ENCODE measurements at regions not wholly inside any gene's neighbourhood (a gene's known extent, or its start where the extent isn't known, plus 50 kb on each side); places are given as distances from the start of the nearest gene placed in this dataset.
A peak's percentile ranks its signal among the peaks of the same experiment; 100 is the strongest.

DNA sequence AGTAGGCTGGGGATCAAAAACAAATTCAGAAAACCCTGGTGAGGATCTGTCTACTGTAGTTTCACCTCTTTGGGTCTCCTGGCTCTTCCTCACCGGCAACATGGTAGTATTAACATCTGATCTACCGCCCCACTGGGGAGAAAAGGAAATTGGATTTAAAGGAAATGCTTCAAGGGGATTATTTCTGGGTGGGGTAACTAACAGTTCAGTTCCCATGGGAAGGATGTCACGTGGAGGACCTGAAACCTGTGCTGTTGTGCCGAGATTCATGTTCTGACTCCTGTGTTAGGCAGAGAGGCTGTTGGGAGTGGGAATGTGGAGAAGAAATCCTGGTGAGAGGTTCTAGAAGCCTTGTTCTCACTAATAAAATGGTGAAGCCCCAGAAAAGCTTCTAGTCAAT is 254.4 kb downstream of the BCOR start:
- no peak for DNase-seq

DNA sequence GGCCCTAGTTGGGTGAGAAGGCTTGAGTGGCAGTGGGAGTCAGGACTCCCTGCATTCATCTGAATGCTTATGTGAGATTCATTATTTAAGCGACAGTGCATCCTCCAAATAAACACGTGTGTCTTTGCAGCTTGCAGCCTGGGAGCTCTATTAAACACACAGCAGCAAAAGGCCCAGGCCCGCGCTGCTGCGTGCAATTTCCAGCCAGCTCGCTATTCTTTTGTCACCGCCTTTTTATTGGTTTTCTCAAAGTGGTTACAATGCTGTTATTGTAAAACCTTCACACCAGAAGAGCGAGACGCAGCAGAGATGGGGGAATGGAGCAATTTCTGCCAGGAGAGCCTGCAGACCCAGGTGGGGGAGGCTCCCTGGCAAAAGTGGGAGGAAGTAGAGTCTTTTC is 252.5 kb downstream of the BCOR start:
- DNase-seq = no peak

DNA sequence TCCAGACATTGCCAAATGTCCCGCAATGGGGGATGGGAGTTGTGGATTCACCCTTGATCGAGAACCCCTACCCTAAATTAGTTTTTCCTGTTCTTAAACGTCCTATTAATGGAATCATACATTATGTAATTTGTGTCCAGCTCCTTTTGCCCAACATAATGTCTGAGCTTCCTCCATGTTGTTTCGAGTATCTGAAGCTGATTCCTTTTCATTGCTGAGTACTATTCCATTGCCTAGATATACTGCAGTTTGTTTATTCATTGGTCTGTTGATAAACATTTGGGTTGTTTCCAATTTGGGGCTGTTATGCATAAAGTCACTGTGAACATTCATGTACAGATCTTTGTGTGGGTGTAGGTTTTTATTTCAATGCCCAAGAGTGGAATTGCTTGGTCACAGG is 251.3 kb downstream of the BCOR start:
- DNase-seq = no peak

DNA sequence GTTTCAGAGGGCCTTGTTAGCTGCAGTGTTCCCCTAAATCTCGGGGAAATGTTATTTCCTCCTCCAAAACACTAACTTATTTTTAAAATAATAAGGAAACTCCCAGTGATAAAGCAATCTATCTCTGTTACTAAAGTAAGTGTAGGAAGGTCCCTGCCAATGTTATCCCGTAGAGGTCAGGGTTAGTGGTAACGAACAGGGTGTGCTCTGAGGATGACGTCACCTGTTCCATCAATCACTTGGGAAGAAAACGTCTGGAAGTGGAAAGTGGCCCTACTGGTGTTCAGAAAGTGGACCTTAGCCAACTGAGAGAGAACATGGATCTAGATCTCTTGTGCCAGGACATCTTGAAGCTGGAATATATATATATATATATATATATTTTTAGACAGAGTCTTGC is 249.5 kb downstream of the BCOR start:
- DNase-seq = no peak

DNA sequence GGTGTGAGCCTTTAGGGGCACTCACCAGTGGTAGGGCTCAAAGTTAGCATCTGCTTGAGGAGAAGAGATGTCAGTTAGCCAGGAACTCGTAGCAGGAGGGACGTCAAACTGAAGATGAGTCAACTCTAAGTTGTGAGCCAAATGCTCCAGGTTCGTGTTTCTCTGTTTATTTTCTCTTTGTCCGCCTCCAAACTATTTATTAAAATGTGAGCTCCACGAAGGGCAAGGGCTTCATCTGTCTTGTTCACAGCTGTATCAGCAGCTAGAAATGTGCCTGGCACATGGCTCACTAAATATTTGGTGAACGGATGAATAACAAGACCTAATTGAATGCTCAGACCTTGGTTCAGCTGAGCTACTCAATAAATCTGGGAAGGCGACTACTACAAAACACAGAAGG is 248.9 kb downstream of the BCOR start:
- DNase-seq = no peak

DNA sequence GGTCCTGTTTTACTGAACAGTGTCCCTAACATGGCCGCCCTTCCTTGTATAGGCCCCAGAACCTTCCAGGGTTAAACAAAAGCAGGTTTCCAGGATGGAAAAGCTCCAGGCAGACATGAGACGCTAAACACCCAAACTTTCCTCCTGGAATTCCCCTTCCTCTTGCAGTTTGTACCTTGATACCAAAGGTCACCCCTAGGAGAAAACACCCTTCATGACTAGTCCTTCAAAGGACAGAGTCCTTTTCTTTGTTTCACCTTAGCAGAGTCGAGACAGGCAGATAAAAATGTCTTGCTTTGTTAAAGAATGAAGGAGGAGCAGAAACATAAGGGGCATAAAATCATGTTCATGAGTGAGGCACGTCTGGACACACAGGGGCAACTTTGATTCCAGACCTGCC is 247.5 kb downstream of the BCOR start:
- DNase-seq = no peak

DNA sequence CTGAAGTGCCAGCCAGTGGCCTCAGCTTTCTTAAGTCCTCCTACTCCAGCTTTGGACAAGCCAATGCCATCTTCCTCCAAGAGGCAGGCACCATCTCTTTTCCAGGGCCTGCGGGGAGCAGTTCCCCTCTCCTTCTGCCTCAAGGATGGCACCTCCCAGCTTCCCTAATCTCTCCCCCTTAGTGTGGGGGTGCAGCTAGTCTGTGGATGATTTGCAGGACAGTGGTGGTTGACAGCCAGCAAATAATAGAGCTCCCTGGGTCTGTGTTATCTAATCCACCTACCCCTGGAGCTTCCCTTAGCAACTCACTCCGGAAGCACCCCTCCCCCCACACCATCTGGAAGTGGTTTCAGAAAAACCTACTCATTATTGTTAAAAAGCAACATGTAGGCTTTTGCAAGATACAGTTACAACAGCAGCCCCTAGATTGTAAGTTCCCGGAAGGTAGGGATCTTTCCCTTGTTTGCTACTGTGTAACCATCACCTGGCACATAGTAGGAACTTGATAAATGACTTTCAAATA is 247.1 kb downstream of the BCOR start:
- peak; percentile 31 for DNase-seq

DNA sequence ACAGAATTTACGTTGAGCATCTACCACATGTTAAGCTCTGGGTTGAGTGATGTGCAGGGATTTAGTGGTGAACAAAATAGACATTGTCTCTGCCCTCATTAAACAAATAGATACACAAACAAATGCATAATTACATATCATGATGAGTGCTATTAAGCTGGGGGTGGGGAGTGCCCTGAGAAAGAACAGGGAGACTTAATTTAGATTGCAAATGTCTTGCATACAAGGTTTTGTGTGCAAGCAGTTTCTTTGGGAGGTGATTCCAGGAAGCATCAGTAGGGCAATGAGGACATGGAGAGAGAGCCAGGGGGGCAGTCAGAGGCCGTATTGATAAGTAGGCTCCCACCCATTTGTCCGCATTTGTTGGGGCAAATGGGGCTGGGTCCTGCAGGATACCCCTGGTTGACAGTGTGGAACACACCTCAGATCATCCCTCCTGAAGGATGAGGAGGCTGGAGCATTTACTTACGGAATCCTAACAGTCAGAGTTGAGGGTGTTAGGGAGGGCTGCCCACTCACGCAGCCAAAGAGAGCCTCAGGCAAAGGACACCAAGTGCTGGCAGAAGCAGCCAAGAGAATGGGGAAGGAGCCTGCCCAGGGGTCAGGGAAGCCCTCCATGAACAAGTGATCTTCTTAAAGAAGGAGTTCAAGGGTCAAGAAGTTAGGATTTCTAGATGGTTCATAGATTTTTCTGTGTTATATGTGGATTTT is 245.9 kb downstream of the BCOR start:
- no peak for DNase-seq

DNA sequence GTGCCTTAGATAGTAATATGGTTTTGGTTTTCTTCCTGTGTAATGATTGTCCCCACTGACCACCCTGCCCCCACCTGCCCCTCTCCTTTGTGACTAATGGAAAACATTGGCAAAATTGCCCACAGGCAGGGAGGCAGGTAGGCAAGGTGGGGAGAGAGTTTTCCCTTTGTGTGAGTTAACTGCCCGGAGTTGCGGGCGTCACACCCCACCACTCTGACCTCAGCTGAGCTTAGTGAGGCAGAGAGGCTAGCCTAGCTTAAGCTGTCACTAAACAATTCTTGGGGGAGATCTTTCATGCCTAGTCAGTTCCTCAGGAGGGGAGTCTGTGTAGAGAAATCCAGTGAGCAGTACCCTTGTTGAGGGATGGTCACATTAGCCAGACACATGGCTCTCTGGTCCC is 245.3 kb downstream of the BCOR start:
- DNase-seq = no peak

DNA sequence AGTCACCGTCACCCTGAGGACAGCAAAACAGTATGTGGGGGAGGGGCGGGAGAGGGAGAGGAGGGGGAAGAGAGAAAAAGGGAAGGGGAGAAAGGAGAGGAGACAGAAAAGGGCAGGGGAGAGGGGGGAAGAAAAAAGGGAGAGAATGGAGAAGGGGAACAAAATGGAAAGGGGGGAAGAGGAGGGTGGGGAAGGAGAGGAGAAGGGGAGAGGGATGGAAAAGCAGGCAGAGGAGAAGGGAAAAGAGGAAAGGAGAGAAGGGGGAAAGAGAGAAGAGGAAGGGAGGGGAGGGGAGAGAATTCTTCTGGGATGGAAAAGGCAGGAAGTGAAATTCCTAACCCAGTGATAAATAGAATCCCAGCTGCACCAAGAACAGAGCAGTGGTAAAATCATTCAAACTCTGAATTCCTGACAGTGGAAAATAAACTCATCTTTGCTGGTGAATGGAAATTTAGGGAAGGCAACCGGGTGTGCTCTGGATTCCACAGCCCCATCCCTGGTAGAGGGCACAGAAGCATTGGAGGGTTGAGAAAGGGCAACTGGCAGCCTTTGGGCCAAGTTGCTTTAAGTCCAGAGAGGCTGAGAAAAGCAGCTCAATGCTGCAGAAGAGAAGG is 244.2 kb downstream of the BCOR start:
- no peak for DNase-seq

DNA sequence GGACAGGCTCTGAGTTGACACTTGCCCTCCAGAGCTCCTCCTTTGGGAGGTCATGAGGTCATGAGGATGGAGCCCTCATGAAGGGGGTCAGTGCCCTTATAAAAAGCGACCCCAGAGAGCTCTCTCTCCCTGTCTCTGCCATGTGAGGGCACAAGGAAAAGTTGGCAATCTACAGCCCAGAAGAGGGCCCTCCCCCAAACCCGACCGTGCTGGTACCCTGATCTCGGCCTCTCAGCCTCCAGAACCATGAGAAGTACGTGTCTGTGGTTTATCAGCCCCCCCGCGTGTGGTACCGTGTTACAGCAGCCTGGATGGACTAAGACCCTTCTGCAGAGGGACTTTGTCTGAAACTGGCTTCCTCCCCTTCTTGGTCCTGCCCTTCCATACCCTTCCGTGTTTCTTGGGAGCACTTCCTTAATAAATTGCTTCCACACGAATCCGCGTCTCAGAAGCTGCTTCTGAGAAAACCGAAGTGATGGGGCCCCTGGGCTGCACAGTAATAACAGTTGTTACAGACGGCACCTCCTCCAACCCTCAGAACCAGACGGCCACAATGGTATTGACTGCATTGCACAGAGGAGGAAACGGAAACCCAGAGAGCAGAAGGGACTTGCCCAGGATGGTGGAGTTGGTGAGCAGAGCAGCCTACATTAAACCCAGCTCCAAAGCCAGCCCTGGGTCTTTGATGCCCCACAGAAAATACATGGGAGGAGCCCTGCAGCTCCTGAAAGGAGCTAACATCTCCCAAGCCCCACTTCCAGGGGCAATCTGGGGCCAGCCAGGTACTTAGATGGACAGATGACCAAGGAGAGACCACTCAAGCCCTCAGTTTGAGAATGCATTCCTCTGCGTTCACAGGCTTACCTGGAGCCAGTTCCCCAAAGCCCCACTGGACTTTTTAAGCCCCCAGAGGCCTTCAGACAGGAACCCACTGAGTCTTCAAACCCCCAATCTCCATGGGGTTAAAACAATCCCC is 242.7 kb downstream of the BCOR start:
- DNase-seq = peak; percentile 88

DNA sequence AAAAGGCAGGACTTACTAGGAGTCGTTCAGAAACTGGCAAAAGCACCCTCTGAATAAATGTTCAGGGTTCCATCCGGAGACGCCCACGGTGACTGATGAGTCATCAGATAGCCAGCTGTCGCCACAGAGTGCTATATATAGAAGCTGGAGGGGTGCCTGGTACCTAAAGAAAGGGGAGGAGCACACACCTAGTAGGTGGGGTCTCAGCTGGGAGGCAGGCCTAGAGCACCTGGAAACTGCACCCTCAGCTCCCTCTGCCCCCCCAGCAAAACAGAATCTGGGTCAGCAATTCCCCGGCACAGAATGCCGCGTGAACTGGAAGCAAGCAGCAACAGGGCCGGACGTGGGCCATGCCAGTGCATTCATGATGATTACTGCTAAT is 242.0 kb downstream of the BCOR start:
- DNase-seq = peak; percentile 87

DNA sequence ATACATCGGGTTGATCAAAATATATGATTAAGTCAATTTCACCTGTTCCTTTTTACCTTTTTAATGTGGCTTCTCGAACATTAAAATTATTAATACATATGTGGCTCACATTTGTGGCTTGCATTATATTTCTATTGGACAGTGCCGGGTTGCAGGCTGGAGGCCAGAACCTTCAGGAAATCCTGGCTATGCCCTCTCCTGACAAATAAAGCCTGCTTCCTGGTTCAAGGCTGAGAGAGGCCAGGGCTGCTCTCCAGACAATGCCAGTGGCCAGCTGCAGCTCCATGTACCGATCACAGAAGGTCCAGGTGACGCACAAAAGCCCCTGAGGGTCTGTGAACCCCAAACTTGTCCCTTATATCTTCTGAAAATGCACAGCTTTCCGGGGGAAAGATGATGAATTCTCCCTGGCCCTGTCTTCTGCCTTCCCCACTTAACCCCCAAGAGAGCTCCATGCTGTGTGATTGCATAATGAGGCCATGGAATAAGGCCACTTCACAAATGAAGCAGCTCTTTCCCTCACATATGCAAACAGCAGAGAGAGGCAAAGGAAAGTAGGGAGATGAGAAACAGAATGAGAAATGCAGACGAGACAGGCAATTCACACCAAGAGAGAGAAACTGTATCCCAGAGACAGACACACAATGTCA is 241.2 kb downstream of the BCOR start:
- DNase-seq = no peak

DNA sequence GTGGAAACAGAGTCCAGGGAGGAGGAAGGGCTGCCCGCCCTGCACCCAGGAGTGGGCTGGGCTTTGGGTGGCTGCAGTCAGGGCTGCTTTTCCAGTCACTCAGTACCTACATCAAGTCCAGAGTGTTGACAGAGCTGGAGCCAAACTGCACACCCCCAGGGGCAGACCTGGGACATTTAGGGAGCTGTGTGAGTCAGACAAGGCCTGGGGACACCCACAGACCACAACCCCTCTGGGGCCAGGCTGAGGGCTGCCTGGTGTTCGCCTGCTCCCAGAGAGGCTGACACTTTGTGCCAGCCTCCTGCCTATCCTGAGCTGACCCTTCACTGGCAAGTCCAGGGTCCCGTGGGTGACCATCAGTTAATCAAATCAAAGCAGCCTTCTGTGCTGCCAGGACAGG is 240.0 kb downstream of the BCOR start:
- DNase-seq = peak; percentile 4

DNA sequence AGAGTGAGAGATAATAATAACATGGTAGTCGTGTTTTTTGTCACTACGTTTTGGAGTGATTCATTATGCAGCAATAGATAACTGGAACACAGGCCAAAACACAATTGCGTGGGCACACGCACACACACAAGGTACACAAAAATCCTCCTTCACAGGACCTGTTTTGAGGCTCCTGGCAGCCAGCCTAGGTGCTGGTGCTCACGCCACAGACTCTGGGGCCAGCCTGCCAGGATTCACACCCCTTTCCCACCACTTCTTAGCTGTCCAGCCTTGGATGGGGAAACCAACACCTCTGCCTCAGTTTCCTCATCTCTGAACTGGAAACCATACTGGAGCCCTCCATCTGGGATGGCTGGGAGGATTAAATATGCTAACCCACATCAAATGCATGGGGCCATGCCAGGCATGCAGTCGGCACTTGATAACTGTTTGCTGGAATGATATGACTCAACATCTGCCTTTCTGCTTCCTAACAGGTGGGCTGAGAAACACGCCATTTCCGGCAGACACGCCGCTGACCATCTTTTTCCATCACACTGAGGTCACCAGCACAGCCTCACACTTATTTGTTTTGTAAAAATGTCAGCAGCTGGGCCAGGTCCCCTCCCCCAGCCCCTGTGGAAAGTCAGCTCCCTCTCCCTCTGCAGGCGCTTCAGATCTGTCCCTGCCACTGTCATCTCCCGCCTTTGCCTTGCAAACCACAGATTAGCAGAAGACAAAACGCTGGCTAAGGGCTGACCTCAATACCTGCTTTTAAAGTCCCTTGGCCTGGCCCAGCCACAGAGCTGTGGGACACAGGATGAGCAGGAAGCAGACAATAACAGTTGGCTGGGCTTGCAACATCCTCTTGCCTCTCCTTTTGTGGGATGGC is 237.5 kb downstream of the BCOR start:
- DNase-seq = peak; percentile 60

DNA sequence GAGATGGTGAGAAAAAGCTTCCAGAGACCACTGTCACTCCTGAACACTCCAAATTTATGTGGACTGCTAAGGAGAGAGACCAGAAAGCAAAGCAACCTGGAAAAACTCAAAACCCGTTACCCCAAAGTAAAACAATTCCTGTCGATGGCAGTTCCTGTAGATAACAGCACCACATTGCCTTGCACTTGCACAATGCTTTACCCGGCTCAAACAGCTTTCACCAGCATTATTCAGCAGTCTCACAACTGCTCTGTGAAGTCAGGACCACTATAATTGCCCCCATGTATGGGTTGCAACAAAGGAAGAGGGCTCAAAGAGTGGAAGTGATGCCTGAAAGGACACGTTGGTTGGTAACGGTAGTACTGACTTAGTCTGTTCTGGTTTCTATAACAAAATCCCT is 234.8 kb downstream of the BCOR start:
- DNase-seq = no peak

DNA sequence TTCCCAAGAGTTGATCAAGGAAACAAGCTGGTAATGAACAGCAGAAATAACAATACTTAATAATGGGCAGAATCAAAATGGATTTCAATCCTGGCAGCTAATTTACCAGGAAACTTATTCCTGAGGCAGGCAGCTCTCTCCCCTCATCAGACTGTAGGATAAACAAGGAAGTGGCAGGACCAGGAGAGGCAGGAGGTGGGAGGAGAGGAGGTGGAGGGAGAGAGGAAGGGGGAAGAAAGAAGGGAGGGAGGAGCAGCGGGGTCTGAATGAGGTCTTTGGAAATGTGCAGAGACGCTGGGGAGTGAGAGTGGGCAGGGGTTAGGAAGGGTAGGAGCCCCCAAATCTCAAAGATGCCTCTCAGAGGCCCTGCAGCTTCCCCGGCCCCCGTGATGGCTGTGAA is 231.5 kb downstream of the BCOR start:
- DNase-seq = no peak

DNA sequence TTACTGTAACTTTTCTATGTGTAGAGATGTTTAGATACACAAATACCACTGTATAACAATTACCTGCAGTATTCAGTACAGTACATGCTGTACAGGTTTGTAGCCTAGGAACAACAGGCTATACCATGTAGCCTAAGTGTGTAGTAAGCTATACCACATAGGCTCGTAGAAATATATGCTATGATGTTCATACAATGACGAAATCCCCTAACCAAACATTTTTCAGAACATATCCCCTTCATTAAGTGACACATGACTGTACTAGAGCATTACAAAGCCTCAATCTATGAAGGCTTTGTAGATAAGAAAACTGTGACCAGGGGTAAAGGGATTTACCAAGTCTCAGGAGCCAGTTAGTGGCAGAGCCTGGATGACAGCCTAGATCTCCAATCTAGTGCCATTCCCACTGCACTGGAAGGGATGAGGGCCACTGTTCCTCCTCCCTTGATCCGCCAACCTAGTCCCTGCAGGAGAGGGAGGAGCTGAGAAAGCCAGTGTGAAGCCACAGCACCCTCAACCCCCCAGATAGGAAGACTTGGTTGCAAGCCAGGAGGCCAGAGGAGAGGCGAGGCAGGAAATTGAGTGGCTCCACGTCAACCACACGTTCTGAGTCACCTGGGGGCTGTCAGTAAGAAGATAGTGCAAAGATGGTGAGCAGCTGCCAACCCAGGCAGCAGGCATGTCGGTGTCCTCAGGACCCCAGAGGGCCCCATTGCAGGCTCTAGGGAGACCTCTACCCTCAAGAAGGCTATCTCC is 227.7 kb downstream of the BCOR start:
- DNase-seq = peak; percentile 75

DNA sequence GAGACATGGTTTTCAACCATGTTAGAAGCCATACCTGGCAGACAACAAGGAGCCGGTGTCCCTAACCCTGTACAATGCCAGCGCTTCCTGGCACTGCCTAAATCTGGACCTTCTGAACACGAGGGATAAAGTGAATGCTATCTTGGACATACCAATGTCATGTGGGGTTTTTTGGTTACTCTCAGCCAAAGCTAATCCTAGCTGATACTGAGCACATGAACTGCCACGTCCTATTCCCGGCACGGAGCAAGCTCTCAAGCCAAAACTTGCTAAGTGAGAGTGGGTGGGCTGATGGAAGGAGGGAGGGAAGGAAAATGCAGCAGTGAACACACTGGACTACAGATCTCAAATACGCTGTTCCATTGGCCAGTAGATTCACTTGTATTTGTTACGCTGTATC is 226.1 kb downstream of the BCOR start:
- DNase-seq = no peak

DNA sequence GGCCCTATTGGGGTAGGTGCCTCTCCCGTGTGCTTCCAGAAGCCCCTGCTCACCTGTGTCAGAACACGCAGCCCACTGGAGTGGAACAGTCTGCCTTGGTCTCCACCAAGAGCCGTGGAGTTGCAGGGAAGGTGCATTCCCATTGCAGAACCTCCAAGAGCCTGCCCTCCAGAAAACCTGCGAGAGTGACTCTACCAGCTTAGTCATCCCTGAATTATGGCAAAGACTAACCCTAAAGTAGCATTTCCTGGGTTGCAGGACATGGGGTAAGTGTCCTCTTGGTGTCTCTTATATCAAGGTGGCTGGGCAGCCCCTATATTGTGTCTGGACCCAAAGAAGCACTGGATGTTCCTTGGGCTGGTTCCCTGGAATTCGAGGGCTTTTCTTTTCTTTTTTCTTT is 224.6 kb downstream of the BCOR start:
- DNase-seq = no peak

DNA sequence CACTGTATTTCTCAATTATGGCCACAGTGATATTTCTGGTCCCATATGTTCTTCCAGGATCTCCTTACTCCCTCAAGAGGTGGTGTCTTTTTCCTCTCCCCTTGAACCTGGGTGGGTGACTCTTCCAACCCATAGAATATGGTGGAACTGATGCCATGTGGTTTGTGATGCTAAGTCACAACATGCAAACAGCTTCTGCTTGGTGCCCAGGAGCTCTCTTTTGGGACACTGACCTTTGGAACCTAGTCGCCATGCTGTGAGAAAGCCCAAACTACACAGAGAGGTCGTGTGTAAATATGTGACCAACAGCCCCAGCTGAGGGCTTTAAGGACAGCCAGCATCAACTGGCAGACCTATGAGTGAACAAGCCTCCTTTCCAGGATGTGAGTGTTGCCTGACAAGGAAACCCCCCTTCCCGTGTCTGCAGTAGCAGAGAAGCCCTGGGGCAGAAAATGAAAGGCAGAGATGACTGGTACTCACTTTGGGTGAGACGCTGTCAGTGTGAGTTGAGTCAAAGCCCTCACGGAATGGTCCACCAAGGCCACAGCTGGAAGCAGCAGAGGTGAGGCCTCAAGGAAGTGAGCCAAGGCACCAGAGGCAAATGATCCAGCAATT is 223.4 kb downstream of the BCOR start:
- peak; percentile 30 for DNase-seq
